Putamen (tissue), 1 donor: ENCODE measurements at regions not wholly inside any gene's neighbourhood (a gene's known extent, or its start where the extent isn't known, plus 50 kb on each side); places are given as distances from the start of the nearest gene placed in this dataset.

ENCODE experiments used
- DNase-seq: peaks from one replicate; pipeline ENCODE4 v3.0.0-alpha.2; 2016; ENCODE audit warnings: low spot score

DNA sequence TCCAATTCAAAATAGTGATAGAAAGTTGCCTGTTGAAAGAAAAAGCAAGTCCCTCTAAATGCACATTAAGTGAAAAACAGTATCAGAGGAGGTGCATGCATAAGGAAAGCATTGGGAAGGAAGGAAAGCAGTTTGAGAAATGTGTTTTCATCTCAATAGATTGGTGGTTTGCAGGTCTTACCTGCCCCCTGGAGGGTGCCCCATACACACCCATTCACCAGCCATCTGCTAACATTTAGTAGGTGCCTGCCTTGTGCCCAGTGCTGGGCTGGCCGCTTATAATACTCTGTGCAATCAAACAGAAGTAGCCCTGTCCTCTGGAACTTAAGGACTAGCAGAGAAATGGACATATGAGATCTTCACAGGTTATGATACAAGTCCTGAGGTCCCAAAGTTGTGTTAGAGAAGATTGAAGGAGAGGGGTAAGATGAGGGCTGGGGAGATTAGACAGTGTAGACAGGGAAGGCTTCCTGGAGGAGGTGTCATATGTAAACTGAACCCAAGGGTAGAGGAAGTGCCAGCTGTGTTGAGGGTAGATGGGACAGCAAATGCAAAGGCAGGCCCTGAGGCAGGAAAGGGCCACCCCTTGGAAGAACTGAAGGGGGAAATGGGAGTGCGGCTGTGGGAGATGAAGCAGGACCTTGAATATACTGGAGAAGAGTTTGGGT lies 184.2 kb downstream of the MN1 start:
- DNase-seq, result no peak

DNA sequence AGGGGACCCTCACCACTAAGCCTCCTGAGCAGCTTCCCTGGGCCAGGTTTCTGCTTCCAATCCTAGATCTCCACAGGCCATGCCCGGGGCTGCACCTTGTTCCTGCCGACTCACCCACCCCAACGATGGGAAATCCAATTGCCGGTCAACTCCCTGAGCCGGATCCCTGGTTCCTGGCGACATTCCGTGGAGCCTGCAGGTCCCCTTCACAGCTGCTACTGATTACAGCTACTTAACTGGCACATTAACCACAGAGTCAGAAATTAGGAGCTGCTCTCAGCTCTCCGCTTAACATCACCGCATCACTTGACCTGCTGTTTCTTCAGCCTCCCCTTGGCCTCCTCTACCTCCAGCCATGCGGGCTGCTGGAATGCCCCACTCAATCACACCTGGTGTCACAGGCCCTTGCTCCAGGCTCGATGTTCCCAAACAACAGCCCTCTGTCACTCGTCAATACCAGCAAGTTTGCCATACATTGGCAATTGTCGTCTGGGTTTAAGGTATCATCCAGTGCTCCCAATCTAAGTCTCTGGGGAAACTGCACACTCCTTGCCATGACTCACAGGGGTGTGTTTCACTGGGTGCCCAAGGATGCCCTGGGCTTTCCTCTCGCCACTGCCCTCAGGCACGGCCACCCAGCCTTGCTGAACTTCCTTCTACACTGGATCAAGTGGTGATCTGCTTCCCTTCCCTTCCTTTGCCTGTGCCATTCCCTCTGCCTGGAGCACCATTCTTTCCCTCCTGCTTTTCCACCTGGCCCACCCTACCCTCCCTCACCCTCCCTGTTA lies 181.0 kb downstream of the MN1 start:
- DNase-seq, result no peak

DNA sequence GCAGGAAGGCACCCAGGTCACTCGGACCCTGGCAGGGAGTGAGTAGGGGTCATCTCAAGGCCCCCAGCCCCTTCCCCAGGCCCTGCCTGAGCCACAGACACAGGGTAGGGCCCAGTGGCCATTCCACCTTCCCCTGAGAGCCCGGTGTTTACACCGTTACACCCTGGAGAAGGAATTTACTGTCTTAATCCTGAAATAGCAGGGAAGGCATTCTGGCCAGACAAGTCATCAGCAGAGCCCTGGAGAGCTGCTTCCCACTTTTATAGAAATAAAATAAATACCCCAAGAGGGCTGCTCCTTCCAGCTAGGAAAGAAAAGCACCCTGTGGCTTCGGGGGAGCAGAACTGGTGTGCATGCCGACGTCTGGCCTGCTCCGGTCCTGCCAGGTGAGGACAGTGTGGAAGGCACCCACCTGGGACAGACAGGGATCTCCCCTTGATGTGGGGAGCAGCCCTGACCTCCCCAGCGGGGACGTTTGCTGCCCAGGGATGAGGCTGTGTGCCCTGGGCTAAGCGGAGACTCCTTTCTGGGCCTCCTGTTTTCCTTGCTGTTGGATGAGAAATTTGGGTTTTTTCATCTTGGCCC lies 180.0 kb downstream of the MN1 start:
- DNase-seq, result no peak

DNA sequence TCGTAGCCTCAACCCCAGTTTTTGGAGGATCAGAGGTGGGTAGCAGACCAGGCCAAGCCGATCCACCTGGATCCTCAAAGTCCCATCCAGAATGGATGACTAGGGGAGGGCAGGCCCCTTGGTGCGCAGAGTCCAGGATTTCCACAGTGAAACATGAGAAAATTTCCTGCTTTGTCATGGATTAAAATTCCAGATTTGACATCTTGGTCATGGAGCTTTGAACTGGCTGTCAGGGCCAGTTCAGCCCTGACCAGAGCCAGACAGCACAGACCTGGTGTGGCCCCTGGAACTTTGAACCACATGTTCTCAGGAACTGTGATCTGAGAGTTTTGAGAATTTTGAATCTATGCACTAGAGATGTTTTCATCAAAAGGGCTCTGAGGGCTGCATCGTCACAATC lies 177.5 kb downstream of the MN1 start:
- no peak for DNase-seq

DNA sequence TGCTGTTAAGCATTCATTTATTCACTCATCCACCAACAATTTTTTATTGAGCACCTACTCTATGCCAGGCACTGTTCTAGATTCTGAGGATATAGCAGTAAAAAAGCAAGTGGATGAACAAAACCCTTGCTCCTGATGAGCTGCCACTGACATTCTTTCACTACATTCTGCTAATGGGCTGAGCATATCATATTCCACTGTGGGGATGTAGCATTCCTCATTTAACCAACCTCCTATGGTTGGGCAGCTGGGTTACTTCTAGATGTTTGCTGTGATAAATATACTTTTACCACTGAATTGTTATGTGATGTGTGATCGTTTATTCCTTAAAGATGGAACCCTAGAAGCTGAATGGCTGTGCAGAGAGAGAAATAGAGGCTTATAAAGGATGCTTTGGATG lies 176.9 kb downstream of the MN1 start:
- no peak for DNase-seq

DNA sequence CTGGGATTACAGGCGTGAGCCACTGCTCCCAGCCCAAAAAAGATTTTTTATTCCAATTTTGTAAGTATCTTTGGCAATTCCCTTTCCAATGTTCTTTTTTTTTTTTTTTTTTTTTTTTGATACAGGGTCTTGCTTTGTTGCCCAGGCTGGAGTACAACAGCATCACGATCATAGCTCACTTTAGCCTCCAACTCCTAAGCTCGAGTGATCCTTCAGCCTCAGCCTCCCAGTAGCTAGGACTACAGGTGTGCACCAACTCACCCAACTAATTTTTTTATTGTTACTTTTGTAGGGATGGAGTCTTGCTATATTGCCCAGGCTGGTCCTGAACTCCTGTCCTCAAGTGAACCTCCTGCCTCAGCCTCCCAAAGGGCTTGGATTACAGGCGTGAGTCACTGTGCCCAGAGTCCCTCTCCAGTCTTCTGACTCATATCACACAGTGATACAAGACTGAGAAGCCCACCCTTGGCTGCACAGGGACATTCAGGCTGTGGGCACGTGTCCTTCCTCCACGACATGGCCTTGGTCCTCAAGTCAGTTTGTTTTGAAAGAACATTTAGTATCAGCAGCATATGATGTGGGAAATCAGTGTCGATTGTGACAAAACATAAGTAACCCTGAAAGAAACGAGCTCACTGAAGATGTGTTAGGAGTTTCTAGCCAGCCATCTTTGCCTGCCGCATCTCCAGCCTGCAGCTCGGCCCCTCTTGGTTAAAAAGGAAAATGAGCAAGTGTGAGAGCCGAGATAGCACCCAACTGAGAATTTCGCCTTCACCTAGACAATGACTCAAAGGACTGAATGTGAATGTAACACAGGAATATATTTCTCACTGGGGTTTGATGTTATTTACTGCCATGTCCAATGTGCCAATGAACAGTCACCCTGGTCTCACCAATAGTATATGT lies 175.5 kb downstream of the MN1 start:
- no peak for DNase-seq

DNA sequence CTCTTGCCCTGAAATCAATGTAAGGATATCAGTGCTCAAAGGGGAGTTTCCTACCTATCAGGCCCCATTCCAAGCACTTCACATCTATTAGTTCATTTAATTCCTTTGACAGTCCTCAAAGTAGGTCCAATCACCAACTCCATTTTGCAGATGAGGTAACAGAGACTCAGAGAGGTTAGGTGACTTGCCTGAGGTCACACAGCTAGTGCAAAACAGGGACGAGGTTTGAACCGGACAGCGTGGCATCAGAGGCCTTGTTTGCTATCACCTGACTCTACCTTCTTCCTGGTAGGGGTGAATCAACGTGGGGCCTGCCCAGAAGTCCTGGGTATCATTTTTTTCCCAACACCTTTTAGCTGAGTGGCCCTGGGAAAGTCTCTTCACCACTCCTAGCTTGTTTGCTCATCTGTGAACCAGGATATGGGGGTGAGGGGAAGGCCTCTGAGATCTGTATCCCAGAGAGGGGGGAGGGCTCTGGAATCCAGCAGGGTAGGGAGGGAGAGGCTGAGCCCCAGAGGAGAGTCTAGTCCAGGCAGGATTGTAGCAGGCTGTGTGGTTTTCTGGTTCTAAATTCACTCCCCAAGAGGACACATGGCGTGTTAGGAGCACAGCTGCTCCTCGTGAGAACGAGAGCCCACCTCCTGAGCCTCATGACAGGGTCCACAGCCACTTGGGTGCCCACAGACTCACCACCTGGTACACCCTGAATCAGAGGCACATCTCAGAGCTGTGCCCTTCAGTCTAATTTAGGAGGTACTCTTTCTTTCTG lies 174.7 kb downstream of the MN1 start:
- DNase-seq, result no peak

DNA sequence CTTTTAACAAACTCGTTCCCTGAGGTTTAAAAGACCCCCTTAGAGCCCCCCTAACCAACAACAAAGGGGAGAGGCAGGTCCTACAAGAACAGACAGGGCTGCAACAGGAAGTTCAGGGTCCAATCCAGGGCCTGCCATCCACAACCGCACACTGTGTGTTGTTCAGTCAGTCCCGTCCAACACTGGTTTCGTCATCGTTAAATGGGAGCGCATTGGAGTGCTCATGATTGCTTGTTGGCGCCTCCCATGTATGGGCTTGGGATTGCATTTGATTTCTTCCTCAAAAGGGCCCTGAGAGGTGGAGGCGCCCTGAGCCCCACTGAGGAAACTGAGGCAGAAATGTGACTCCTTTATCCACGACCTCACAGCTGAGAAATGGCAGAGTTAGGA lies 174.1 kb downstream of the MN1 start:
- DNase-seq, result no peak

DNA sequence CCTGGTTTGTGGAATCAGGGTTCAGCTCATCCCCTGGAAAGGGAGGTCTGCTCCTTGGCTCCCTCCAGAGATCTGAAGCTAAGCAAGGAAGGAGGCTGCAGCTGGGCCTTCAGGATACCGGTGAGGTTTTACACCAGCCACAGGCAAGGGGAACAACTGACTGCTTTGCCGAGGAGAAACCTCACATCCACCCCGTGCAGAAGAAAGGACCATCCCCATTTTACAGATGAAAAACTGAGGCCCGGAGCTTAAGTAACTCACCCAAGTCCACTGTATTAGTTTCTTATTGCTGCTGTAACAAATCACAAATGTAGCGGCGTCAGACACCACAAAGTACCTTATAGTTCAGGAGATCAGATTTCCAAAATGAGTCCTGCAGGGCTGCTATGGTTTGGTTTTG lies 173.7 kb downstream of the MN1 start:
- DNase-seq, result no peak

DNA sequence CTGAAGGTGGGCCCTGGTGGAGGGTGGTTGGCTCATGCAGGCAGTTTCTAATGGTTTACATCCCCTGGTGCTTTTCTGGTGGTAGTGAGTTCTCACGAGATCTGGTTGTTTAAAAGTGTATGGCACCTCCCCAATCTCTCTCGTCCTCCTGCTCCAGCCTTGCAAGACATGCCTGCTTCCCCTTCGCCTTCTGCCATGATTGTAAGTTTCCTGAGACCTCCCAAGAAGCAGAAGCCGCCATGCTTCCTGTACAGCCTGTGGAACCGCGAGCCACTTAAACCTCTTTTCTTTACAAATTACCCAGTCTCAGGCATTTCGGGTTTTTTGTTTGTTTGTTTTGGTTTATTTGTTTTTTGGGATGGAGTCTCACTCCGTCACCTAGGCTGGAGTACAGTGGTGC lies 173.2 kb downstream of the MN1 start:
- no peak for DNase-seq

DNA sequence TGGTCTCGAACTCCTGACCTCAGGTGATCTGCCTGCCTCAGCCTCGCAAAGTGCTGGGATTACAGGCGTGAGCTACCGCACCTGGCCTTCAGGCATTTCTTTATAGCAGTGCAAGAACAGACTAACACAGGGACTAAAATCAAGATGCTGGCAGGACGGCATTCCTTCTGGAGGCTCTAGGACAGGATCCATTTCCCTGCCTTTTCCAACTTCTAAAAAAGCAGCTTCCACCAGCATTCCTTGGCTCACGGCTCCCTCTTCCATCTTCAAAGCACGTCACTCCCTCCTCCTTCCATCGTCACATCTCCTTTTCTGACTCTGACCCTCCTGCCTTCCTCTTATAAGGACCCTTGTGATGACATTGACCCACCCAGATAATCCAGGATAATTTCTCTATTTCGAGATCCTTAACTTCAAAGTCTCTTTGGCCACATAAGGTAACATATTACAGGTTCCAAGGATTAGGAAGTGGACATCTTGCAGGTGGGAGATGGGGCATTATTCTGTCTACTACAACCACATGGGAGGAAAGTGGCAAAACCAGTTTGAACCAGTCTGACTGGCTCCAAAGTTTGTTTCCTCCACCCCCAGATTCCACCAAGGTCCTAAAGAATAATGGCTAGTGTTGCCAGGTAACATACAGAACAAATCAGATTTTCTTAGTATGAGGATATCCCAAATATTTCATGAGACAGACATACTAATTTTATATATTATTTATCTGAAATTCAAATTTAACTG lies 172.5 kb downstream of the MN1 start:
- no peak for DNase-seq

DNA sequence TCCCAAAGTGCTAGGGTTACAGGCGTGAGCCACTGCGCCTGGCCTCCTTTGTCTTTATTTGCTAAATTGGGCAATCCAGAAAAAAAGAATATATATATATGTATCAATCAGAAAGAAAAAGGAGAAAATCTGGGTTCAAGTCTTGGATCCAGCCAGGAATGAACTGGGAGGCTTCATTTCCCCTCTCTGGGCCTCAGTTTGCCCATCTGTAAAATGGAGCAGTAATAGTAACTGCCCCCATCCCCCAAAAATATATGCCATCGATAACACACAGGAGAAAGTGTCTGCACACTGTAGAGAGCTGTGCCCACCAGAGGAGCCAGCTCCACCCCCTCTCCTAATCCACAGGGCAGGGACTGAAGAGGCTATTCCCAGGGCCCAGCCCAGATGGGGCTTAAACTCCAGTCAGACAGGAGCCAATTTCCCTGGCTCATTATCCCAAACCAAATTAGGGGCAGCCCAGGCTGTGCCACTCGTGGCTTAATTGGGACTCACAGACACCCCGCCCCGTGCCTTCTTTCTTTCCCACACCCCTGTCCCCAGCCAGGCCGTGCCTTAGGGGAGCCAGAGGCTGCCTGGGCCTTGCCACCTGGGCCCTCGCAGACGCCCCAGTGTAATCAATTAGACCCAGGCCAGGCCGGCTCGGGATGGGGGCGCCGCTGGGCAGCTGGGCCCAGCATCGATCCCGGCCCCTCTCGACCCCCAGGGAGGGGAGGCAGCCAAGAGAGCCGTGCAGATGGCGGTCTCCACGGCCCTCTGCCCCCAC lies 171.5 kb downstream of the MN1 start:
- DNase-seq, result no peak

DNA sequence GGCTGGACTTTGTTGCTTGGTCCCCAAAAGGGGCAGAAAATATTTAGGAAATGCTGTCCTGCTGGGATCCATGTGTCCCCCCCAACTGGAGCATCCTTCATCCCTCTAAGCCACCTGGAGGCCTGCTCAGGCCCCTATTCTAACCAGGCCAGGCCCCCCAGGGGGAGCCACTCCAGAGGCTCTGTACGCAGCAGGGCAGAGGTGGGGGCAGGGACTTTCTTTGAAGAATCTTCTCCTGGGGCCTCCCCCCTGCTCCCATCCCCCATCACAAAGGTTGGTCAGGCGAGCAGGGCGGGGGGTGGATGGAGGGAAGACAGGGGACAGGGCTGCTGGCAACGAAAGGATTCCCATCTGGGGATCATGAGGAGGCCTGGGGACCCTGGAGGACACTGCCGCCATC lies 170.8 kb downstream of the MN1 start:
- DNase-seq, result no peak

DNA sequence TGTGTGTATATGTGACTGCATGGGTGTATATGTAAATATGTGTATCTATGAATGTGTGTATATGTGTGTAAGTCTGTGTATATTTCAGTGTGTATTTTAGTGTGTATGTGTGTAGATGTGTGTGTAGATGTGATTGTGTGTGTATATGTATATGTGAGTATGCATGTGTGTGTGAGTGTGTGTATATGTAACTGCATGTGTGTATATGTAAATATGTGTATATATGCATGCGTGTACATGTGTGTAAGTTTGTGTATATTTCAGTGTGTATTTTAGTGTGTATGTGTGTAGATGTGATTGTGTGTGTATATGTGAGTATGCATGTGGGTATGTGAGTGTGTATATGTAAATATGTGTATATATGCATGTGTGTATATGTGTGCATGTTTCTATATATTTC lies 169.9 kb downstream of the MN1 start:
- no peak for DNase-seq

DNA sequence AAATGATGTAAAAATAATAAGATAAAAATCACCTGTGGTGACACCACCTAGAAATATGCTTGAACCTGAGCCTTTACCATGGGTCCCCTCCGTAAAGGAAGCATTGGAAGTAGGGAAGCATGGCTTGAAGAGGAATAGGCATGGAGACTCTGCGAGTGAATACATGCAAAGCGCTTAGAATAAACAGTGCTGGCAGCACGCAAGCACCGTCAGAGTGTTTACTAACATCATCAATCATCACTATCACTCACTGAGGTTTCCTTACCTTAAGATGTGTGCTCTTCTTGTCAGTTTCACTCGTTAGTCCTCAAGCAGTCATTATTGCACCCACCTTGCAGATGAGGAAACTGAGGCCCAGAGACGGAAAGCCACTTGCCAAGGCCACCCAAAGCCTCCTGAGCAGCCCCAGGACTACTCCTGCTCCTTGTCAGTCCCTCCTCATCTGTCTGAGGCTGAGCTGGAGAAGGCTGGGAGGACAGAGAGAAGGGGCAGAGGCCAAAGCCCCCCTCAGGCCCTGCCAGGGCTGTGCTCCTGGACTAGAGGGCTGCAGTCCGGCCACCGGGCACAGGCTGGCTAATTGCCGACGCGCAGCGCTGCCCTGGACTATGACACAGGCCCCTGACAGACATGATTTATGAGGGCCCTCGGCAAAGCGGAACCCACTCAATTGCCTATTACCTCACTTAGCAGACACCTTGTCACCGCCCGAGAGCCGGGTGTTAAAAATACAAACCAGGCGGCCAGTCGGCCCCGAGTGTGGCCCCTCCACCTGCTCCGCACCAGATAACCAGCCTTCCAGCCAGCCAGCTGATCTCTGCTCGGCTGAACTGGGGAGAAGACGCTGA lies 168.9 kb downstream of the MN1 start:
- no peak for DNase-seq

DNA sequence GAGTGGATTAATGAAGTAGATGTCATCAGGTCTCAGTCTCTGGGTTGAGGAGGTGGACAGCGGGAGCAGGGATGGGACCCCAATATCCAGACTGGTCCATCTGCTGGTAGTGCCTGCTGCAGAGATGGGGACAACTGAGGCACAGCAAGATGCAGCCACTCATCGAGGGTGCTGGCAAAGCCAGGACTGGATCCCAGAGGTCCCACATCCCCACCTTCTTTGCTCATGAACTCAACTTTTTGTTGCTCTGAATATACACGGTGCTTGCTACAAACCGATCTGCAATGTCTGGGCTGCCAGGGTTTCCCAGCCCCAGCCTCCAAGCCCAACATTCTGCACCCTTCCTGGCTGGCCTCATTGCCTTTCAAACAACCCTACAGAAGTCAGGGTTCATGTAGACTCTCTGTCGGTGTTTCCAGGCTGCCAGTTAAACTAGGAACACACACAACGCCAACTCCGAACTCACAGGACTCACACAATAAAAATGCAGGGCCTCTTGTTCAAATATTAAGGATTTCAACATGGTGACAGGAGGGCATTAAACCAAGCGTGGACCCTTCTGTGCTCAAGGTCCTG lies 168.2 kb downstream of the MN1 start:
- DNase-seq, result no peak

DNA sequence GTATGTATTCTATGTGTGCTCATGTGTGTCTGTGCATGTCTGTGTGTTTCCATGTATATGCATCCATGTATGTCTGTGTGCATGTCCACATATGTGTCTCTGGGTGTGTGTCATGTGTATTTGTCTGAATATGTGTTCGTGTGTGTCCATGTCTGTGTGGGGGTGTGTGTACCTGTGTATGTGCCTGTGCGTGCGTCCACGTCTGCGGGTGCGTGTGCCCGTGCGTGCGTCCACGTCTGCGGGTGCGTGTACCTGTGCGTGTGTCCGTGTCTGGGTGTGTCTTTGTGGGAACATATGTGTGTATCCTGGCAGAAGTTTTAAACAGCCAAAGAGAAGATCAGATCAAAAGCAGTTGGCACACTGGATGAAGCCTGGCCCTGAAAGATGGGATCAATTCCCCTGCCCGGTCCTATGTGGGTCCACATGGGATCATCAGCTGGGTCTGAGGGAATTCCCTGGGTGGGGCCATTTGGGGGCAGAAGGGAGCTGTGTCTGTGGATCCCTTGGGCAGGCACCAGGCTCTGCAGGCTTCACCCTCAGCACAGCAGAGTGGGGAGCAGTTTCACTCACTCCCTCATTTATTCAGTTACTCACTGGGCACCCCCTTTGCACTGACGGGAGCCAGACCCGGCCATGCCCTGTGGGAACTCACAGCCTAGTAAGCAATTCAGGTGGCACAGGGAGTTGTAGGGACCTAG lies 167.4 kb downstream of the MN1 start:
- no peak for DNase-seq

DNA sequence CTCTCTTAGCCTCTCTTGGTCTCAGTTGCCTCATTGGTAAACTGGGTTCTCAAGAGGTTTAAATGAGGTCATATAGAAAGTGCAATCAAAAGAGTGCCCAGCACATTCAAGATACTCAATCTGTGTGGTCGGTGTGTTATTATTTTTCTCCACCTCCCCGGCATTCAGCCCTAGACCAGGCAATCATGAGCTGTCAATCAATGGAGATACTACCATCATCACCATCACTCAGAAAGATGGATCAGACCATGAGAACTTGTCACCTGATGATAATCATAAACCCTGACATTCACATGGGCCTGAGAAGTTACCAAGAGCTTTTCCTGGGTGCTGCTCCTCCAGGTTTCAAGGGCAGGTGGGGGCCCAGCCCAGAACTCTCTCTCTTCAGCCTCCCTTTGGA lies 166.1 kb downstream of the MN1 start:
- DNase-seq, result no peak
